Activated CD4-positive, alpha-beta T cell treated with anti-CD3 and anti-CD28 coated beads, Interleukin-2, Interleukin-6, amounts not matched to agents 100 ng/mL and 50 ng/mL, durations not matched to agents 16 hours and 8 hours (primary cell): ENCODE measurements at regions not wholly inside any gene's neighbourhood (a gene's known extent, or its start where the extent isn't known, plus 50 kb on each side); places are given as distances from the start of the nearest gene placed in this dataset.
"Not testable (repeated sequence)": the region's sequence is repeated elsewhere in the genome, so short reads cannot be mapped to it uniquely, and the experiment has no call there.

Experiments used
- DNase-seq: peaks from one replicate; pipeline ENCODE4 v3.0.0-alpha.2; 2020

GRCh38 chr1:58941471-58942289 lies 157.8 kb upstream of the JUN start:
- DNase-seq: peak; percentile 36

- no peak for DNase-seq
Measured at GRCh38 chr1:58942759-58943191, 158.9 kb upstream of the JUN start.

GRCh38 chr1:58943776-58944175 lies 159.9 kb upstream of the JUN start:
- no peak for DNase-seq

- no peak for DNase-seq
Measured at GRCh38 chr1:58944439-58944838, 160.6 kb upstream of the JUN start.

DNA sequence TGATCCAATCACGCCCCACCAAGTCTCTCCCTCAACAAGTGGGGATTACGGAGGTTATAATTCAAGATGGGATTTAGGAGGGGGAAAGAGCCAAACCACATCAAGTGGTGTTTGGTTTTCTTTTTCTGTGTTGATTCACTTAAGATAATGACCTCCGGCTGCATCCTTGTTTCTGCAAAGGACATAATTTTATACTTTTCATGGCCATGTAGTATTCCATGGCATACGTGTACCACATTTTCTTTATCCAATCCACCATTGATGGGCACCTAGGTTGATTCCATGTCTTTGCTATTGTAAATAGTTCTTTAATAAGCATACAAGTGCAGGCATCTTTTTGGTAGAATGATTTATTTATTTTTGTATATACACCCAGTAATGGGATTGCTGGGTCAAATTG lies 162.5 kb upstream of the JUN start:
- DNase-seq: no peak

DNA sequence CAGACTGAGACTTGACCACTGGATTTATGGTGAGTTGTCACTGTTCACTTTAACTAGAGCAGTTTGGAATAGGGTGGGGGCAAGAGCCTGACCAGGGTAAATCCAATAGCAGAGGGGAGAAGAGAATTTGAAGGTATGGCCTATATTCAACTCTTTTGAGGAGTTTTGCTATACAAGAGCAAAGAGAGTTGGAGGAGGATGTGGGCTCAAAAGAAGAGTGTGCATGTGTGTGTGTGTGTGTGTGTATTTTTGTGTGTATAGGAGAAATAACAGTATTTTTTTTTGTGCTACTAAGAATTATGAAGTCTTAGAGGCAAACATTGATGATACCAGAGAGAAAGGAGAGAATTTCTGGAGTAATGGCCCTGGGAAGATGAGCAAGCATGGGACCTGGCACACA lies 164.8 kb upstream of the JUN start:
- DNase-seq: no peak

GRCh38 chr1:58949551-58950220 lies 165.8 kb upstream of the JUN start:
- DNase-seq: no peak

DNA sequence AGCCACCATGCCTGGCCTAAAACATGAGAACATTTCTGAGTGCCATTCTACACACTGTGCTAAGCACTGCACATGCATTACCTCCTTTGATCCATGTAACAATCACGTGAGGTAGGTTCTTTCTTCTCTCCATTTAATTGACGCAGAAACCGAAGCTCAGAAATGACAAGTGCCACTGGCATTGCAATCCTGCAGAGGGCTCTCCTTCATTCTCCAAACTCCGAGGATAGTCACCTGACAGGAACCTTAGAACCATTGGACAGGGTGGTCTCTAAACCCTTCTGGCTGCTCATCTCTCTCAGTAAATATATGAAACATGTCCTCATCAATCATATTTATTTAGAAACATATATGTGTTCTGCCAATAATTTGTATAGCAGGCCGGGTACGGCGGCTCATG lies 167.1 kb upstream of the JUN start:
- no peak for DNase-seq

DNA sequence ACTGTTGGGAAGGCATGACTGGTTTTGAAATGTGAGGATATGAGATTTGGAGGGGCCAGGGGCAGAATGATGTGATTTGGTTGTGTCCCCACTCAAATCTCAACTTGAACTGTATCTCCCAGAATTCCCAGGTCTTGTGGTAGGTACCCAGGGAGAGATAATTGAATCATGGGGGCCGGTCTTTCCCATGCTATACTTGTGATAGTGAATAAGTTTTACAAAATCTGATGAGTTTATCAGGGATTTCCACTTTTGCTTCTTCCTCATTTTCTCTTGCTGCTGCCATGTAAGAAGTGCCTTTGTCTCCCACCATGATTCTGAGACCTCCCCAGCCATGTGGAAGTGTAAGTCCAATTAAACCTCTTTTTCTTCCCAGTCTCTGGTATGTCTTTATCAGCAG lies 170.1 kb upstream of the JUN start:
- DNase-seq: not testable (repeated sequence)

DNA sequence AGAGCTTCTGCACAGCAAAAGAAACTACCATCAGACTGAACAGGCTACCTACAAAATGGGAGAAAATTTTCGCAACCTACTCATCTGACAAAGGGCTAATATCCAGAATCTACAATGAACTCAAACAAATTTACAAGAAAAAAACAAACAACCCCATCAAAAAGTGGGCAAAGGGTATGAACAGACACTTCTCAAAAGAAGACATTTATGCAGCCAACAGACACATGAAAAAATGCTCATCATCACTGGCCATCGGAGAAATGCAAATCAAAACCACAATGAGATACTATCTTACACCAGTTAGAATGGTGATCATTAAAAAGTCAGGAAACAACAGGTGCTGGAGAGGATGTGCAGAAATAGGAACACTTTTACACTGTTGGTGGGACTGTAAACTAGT lies 179.4 kb upstream of the JUN start:
- DNase-seq: not testable (repeated sequence)

GRCh38 chr1:58964428-58964827 lies 180.6 kb upstream of the JUN start:
- DNase-seq: no peak

DNA sequence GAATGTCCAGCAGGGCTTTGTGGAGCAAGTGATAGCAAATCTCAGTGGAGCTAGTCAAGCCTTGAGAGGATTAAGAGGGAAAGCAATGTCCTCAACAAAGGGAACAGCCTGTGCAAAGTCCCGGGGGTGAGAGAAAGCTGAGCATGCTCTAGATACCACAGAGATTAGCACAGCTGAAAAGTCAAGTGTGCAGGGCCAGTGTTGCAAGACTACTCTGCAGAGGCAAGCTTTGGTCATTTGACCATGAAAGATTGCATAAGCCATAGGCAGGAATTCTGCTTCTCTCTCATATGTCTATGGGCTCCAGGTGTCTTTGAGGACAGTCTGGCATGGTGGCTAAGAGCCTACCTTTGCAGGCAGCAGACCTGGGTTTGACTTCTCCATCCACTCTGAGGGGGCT lies 181.0 kb upstream of the JUN start:
- no peak for DNase-seq

DNA sequence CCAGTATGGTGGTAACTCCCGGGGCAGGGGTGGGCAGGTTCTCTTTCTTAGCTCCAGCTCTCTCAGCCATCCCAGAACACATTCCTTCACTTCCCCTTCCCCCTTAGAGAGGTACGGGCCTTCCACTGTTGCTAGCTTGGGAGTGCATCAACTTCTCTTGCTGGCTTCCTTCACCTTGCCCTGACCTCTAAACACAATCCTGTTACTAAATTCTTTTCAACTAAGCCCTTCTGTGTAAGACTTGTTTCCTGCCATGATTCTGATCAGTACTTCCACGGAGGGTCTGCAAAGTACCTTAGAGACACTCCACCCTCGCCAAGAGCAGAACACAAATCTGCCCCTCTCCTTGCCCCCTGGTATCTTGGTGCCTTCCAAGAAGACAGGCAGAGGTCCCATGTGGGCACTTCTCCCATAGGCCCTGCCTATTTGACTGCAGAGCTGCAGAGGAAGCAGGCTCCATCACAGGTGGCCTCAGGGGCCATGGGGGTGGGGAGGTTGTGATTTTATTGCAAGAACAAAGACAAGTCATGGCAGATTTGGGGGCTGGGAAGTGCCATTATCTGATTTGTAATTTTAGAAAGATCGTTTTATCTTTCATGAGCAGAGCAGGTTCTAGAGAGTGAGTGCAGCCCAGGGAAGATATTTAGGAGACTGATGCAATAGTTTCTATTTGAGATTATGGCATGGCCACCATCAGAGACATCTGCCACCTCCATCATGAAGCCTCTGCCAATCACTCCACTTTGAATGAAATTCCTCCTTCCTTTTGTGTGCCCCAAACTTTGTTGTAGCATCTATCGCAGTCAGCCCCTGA lies 182.5 kb upstream of the JUN start:
- DNase-seq: no peak

- no peak for DNase-seq
Measured at GRCh38 chr1:58966917-58967740, 183.3 kb upstream of the JUN start.

DNA sequence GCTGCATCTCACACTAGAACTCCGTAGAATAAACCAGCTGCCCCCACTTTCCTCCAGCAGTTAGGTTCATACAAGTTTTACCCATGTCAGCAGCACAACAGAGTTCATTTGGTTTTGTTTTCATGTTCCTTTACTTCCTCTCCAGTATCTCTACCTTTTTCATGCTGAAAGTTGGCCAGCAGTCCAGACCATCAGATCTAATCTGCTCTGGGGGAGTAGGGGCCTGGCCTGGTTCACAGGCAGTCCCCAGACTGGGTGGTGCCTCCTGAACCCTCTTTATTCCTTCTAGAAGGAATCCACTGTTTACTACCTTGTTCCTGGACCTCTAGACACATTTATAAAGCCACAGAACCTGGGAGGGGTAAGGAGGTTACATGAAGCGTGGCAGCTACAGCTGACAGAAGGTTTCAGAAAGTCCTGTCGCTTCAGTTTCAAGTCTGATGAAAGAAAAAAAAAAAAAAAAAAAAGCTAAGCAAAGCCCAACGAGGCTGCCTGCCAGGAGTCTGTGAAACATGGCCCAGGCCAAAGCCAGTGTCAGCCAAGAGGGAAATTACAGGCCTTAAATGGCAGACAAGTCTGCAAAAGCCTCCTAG lies 184.6 kb upstream of the JUN start:
- DNase-seq: peak; percentile 18

- not testable (repeated sequence) for DNase-seq
Measured at GRCh38 chr1:58969176-58969575, 185.3 kb upstream of the JUN start.

DNA sequence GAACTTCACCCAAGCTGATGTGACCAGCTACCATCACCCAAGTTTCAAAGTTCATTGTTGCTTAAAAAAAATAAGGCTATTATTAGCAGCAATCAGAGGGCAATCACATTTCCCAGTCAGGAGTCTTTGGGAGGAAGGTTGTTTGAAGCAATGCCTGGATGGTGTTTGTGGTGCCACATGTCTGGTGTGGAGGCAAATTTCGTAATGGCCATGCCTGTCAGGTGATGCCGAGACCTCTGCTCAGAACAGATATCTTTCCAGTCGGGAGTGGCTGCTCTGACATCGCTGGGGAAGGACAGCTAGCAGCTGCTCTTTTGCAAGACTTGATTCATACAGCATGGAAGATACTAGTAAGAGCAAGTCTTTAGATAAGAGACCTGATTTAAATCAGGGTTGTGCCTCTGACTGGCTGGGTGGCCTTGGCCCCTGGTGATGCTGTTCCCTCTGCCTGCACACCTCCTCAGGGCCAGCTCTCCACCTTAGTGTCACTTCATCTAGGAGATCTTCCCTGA lies 187.8 kb upstream of the JUN start:
- no peak for DNase-seq

DNA sequence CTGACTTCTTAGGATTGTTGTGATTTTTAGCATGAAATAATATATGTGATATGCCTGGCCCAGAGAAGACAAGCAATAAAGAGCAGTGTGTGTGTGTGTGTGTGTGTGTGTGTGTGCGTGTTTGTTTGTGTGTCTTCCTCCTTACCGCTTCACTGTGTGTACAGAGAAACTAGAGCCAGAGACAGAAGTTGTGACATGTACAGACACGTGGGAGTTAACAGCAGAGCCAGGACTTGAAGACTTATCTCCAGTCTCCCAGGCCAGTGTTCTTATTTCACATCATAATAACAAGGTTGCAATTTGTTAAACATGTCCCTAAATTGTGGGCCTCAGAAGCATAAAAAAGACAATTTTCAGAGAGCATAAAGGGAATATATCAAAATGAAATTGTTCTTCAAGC lies 192.0 kb upstream of the JUN start:
- DNase-seq: no peak

DNA sequence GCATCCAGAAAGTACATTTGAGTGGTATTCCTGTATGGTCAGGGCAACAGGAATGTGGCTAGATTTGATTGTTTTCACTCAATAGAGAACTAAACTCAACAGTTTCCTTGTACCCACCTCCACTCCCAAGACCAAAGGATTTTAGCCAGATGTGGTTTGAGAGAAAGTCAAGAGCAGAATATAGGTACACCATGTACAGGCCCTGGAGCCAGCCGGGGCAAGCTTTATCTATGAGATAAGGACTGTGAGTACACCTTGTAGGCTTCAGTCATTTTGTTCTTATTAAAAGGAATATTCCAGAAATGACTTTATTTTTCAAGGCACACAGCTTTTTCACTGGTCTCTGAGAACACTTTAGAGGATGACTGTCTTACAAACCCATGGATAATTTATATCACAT lies 192.4 kb upstream of the JUN start:
- no peak for DNase-seq

- no peak for DNase-seq
Measured at GRCh38 chr1:58977598-58977997, 193.8 kb upstream of the JUN start.

DNA sequence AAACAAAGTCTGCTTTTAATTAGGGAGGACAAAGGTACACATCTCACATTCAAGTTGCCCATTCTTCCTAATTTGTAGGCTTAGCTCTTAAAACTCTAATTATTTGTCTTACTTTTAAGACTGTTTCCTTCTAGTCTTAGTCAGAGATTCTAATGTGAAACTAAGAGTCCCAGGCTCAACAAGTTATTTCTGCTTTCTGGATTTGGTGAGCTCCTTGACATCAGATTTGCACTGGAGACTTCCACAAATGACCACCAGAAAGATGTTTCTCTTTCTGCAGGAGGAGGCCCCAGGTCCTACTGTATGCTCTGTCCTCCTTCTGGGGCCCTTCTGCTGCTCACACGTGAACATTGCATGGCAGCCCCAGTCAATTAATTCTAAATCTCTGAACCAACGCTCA lies 194.2 kb upstream of the JUN start:
- no peak for DNase-seq

GRCh38 chr1:58979086-58979485 lies 195.2 kb upstream of the JUN start:
- DNase-seq: no peak
